ENCODE measurements at regions not wholly inside any gene's neighbourhood (a gene's known extent, or its start where the extent isn't known, plus 50 kb on each side); places are given as distances from the start of the nearest gene placed in this dataset.
"Not testable (repeated sequence)": the region's sequence is repeated elsewhere in the genome, so short reads cannot be mapped to it uniquely, and the experiment has no call there.

DNA sequence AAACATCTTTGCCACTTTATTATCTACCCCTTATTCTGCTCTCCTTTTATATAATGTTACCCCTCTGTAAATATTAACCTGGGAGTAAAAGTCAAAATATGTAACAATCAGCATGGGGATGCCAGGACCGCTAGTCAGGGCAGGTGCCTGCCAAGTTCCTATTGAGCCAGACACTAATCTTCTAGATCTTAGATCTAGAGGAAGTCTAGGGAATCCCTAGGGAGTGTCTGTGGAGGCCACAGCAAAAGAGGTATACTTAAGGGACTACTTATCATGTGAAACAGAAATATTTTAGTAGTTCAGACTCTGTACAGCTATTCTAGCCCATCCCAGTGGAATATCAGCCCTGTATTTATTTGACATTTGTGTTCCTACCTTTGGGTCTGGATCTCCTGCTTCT lies 600.8 kb upstream of the CDH2 start:
- no peak for DNase-seq (ENCODE audit: low read depth in 2 of 3, low spot score in 2 of 3)

GRCh38 chr18:28771849-28772248 lies 594.9 kb upstream of the CDH2 start:
- DNase-seq (ENCODE audit: low read depth in 2 of 3, low spot score in 2 of 3): no peak

DNA sequence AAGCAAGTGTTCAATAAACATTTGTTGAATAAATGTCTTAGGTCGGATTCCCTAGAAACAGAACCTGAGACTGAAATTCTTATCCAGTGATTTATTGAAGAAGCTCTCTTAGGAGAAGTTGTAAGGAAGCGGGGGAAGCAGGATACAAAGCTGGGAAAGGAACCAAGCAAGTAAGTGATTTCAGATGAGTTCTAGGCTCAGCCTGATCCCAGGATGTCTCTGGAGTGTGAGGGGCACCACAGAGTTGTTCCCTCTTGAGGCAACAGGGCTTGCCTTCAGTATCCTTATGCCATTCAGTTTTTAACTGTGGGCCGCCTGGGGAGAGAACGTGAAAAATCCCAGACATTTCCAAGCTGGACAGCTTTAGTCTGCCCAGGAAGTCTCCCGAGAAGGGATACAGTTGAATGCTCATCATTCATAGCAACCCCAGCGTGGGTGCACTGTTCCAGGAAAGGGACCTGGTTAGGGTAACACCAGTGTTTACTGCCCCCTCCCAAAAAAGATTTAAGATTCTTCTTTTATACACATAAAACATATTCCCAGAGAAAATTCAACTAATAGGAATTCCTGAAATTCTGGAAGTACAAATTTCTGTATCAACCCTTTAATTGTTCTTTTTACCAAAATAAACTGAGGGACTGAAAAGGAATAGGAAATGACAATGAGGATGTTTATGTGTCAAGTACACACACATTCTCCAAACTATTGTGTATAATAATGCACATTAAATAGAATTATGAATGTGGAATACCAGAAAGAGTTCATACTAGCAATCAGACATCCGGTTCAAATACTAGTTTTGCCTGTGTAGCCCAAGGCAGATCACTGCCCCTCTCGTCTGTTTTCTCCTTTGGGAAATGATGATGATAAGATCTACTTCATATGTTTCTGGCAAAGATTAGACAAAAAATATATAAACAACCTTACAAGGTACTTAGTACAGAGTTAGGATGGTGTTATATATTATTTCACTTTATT lies 592.1 kb upstream of the CDH2 start:
- DNase-seq (ENCODE audit: low read depth in 2 of 3, low spot score in 2 of 3): no peak

DNA sequence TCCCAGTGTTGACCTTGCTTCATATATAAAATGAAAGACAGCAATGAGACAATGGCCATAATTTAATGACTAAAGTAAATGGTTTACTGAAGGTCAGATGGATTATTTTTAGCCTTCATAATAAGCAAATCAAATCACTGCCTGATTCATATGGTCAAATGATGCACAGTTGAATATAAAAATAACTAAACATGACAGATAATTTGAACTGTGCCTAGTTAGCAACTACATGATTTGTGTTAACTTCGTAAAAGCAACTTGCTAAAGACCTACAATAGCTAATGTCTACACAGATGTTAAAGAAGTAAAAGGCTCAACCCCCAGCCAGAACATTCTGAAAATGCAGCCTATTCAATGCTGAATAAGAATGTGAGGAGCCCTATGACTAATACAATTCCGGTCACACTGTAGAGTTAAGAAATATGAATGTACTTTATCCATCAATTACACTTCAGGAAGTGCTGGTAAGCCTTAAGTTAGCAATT lies 590.8 kb upstream of the CDH2 start:
- DNase-seq (ENCODE audit: low read depth in 2 of 3, low spot score in 2 of 3): no peak

GRCh38 chr18:28767201-28767600 lies 590.3 kb upstream of the CDH2 start:
- no peak for DNase-seq (ENCODE audit: low read depth in 2 of 3, low spot score in 2 of 3)

DNA sequence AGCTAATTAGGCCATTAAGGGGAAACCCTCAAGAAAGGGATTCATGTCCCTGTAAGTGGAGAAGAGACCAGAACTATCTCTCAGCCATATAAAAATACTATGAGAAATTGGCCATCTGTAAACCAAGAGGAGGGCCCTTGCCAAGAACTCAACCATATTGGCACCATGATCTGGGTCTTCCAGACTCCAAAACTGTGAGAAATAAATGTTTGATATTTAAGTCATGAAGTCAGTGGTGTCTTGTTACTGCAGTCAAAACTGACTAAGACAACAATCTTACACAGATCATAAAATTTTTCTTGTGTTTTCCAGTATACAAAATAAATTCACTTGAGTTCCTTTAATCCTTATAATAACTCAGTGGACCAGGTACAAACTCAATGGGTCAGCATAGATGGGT lies 589.8 kb upstream of the CDH2 start:
- DNase-seq (ENCODE audit: low read depth in 2 of 3, low spot score in 2 of 3): no peak

- no peak for DNase-seq (ENCODE audit: low read depth in 2 of 3, low spot score in 2 of 3)
Measured at GRCh38 chr18:28766027-28766426, 589.1 kb upstream of the CDH2 start.

DNA sequence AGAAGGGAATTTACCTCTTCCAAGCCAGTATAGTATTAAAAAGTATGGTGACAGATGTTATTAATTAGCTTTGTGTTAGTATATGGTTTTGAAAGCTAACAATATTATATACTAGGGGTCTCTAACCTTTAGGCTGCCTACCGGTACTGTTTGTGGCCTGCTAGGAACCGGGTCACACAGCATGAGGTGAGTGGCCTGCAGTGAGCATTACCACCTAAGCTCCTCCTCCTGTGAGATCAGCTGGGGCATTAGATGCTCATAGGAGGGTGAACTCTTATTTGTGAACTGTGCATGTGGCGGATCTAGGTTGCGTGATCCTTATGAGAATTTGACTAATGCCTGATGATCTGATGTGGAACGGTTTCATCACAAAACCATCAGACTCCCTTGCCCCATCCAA lies 583.4 kb upstream of the CDH2 start:
- DNase-seq (ENCODE audit: low read depth in 2 of 3, low spot score in 2 of 3): no peak

- DNase-seq (ENCODE audit: low read depth in 2 of 3, low spot score in 2 of 3): no peak
Measured at GRCh38 chr18:28757466-28758008, 580.6 kb upstream of the CDH2 start.

GRCh38 chr18:28743115-28743514 lies 566.2 kb upstream of the CDH2 start:
- DNase-seq (ENCODE audit: low read depth in 2 of 3, low spot score in 2 of 3): no peak

- DNase-seq (ENCODE audit: low read depth in 2 of 3, low spot score in 2 of 3): no peak
Measured at GRCh38 chr18:28740575-28740974, 563.6 kb upstream of the CDH2 start.

DNA sequence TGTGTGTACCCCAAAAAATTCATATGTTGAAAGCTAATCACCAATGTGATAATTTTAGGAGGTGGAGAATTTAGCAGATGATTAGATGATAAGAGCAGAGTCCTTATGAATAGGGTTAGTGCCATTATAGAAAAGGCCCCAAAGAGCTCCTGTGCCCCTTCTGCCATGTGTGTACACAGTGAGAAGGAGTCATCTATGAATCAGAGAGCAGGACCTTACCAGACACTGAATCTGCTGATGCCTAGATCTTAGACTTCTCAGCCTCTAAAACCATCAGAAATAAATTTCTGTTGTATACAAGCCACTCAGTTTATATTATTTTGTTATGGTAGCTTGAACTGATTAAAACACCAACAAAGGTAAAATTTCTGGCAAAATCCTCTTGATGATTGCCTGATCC lies 560.0 kb upstream of the CDH2 start:
- no peak for DNase-seq (ENCODE audit: low read depth in 2 of 3, low spot score in 2 of 3)

GRCh38 chr18:28736223-28736622 lies 559.3 kb upstream of the CDH2 start:
- no peak for DNase-seq (ENCODE audit: low read depth in 2 of 3, low spot score in 2 of 3)

- DNase-seq (ENCODE audit: low read depth in 2 of 3, low spot score in 2 of 3): no peak
Measured at GRCh38 chr18:28735731-28736130, 558.8 kb upstream of the CDH2 start.

- DNase-seq (ENCODE audit: low read depth in 2 of 3, low spot score in 2 of 3): no peak
Measured at GRCh38 chr18:28729321-28729720, 552.4 kb upstream of the CDH2 start.

DNA sequence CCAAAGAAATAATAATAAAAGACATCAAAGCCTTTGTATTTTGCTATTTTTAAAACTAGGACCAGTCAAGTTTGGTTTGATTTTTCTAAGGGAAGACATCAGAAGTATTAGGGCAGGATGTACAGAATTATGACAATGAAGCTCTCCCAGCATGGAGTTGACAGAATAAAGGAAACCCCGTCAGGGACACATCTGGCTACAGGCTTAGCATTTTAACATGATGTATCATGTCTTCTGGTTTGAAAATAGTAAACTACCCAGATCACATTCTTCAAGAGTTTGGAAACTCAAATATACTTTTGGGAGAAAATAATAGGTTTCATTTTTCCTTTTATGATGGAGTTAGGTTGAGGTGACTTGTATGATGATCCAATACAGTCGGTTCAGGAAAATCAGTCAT lies 552.0 kb upstream of the CDH2 start:
- no peak for DNase-seq (ENCODE audit: low read depth in 2 of 3, low spot score in 2 of 3)

DNA sequence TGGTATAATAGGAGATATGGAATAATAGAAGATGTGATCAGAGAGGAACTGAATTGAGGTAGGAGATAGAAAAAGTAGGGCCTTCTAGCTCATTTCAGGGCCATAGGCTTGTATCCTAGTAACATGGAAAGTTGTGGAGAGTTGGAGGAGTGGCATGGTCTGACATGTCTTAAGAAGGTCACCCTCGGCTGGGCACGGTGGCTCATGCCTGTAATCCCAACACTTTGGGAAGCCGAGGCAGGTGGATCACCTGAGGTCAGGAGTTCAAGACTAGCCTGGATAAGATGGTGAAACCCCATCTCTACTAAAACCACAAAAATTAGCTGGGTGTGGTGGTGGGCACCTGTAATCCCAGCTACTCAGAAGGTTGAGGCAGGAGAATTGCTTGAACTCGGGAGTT lies 550.3 kb upstream of the CDH2 start:
- not testable (repeated sequence) for DNase-seq (ENCODE audit: low read depth in 2 of 3, low spot score in 2 of 3)

GRCh38 chr18:28725876-28726275 lies 548.9 kb upstream of the CDH2 start:
- DNase-seq (ENCODE audit: low read depth in 2 of 3, low spot score in 2 of 3): no peak

DNA sequence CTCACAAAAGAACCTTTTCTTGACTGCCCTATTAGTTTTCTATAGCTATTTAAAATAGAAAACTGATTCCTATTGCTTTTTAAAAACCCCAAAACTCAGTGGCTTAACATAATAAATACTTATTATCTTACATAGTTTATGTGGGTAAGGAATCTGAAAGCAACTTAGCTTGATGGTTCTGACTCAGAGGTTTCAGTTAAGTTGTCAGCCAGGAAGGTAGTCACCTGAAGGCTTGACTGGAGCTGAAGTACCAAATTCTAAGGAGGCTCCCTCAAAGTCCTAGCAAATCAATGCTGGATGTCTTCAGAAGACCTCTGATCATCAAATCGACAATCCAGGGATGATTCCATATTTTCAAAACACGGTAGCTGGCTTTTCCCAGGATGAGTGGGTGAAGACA lies 546.6 kb upstream of the CDH2 start:
- no peak for DNase-seq (ENCODE audit: low read depth in 2 of 3, low spot score in 2 of 3)

- DNase-seq (ENCODE audit: low read depth in 2 of 3, low spot score in 2 of 3): no peak
Measured at GRCh38 chr18:28718696-28719095, 541.8 kb upstream of the CDH2 start.

GRCh38 chr18:28716338-28716737 lies 539.4 kb upstream of the CDH2 start:
- DNase-seq (ENCODE audit: low read depth in 2 of 3, low spot score in 2 of 3): no peak

DNA sequence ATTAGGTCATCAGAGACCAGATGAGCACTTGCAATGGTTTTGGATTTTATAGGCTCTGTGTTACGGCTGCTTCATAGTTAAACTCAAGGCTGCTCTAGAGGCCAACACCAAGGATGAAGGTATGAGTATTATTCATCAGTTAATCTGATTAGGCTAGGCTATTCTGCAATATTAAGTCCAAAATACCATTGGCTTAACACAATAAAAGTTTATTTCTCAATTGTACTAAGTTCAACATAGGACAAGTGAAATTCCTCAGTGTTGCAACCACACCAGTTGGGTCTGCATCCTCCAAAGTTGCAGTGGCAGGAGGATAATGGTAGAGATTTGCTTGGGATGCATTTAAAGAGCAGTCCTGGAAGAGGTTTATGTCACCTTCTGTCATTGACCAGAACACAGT lies 538.3 kb upstream of the CDH2 start:
- no peak for DNase-seq (ENCODE audit: low read depth in 2 of 3, low spot score in 2 of 3)

Data from hematopoietic multipotent progenitor cell (in vitro differentiated cells).